Astrocyte of the cerebellum (primary cell): ENCODE measurements at regions not wholly inside any gene's neighbourhood (a gene's known extent, or its start where the extent isn't known, plus 50 kb on each side); places are given as distances from the start of the nearest gene placed in this dataset.

Experiments
- DNase-seq: peaks from one replicate; pipeline ENCODE4 v3.0.0-alpha.2; 2011; ENCODE audit warnings: low read depth
- H3K4me3 ChIP-seq: 2 replicates; pipeline ENCODE4 v1.5.1; 2011; ENCODE audit warnings: mild to moderate bottlenecking, low read depth, low read length, moderate library complexity
- in situ Hi-C: cut with HindIII; loops from 2 replicates; pipeline ENCODE4 v1.10.0; 2017; ENCODE audit warnings: low sequenced_read_pairs
- TF ChIP-seq, protein P1 (sequence below): IDR thresholded peaks from 2 replicates; pipeline ENCODE4 v1.5.1; 2012; ENCODE audit warnings: low read length, low read depth, moderate library complexity, mild to moderate bottlenecking; ENCODE audit errors: missing control alignments

DNA sequence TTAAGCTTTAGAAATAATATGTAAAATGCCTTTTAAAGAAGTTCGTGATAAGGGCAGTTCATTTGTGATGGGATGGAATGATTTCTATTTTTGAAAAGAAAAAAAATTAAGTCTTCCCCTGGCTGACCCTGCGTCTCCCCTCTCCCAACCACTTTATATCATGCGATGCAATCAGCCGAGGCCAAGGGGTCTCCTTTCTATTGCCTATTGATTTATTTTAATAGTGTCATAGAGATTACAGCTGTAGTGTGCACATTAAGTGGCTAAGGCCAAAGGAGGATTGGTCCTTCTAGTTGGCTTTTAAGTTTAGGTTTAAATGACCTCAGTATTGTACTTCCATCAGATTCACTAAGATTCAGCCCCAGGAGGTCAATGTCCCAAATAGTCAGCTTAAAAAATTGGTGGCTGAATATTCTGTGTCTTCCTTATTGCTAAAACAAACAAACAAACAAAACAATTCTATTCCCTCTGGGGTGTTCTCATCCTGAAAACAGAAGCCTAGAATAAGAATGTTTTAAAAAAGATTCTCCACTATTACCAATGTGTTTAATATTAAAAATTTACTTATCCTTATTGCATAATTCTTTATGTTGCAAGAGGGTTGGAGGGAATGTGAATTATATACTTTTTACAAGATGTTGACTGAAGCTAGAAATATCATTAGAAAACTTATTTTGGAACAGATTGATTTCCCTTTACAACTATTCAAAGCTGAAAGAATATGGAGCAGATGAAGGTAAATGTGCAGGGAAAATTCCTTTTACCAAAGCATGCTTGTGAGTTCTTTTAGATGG, 359.1 kb downstream of the SAMD5 start:
- in situ Hi-C loops, result no loop called here
- TF ChIP-seq, protein P1, sequence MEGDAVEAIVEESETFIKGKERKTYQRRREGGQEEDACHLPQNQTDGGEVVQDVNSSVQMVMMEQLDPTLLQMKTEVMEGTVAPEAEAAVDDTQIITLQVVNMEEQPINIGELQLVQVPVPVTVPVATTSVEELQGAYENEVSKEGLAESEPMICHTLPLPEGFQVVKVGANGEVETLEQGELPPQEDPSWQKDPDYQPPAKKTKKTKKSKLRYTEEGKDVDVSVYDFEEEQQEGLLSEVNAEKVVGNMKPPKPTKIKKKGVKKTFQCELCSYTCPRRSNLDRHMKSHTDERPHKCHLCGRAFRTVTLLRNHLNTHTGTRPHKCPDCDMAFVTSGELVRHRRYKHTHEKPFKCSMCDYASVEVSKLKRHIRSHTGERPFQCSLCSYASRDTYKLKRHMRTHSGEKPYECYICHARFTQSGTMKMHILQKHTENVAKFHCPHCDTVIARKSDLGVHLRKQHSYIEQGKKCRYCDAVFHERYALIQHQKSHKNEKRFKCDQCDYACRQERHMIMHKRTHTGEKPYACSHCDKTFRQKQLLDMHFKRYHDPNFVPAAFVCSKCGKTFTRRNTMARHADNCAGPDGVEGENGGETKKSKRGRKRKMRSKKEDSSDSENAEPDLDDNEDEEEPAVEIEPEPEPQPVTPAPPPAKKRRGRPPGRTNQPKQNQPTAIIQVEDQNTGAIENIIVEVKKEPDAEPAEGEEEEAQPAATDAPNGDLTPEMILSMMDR, result no peak

DNA sequence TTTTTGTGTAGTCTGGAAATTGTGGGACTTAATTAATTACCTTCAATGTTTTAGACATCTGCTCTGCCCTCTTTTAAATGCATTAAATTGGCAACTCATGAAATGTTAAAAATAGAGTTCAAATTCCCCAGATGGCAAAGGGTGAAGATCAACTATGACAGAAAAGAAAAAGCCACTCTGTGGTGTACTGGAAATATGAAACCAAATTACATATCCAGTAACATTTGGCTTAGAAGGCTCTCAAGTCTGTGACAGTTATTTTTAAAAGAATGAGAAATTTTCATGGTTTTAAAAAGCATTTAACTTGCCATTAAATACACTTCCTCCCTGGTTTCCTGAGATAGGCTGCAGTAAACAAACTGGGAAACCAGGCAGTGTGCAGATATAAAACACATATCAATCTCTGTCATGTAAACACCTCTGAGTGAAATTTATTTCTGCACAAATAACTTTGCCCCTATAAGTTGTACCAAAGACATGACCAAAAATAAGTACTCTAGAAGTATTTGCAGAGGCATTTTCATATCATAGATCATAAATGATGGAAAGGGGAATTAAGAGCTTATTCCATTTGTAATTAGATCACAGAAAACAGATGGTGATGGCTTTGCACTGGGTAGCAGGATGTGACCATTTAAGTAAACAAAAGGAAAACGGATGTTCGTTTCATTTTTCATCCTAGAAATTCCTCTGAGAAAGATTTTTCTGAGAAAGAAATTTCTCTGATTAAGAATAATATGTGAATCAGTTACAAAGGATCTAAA, 360.1 kb downstream of the SAMD5 start:
- no peak overlapping the region for H3K4me3 ChIP-seq
- no peak for DNase-seq
- in situ Hi-C loops, result no loop called here
- TF ChIP-seq, protein P1, result no peak

More for the DNA sequence above, 359.1 kb downstream of the SAMD5 start:
- DNase-seq, result no peak
- H3K4me3 ChIP-seq, result no peak overlapping the region

DNA sequence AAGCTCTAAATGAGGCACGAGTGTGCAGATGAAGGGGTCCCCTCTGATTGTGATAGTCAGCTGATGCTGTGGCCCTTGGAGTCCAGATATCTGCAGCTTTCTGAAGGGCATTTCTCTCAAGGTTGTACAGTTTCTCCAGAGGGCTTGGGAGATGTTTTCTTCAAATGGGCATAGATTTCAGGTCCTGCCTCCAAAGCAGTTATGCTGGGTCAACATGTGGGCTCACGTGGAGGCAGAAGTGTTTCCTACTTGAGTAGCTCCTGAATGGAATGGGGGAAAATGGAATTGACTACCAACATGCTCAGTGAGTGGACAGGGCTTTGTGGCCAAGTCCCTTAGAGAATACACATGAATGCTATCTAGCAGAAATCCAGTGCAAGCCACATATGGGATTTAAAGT, 360.7 kb downstream of the SAMD5 start:
- no peak for DNase-seq
- in situ Hi-C loops, result no loop called here
- TF ChIP-seq, protein P1, result no peak
- no peak overlapping the region for H3K4me3 ChIP-seq

DNA sequence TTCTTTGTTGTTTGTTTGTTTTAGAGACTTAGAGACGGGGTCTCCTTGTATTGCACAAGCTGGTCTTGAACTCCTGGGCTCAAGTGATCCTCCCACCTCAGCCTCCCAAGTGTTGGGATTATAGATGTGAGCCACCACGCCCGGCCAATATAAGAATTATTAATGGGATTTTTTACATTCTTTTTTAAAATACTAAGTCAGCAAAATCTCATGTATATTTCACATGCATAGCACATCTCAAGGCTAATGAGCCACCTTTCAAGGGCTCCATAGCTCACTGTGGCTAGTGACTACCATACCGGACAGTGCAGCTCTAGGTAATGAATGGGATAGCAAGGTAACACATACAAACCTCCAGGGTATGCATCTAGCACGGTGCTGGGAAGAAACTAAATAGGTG, 361.4 kb downstream of the SAMD5 start:
- in situ Hi-C loops, result no loop called here
- TF ChIP-seq, protein P1, result no peak
- no peak overlapping the region for H3K4me3 ChIP-seq
- DNase-seq, result no peak

DNA sequence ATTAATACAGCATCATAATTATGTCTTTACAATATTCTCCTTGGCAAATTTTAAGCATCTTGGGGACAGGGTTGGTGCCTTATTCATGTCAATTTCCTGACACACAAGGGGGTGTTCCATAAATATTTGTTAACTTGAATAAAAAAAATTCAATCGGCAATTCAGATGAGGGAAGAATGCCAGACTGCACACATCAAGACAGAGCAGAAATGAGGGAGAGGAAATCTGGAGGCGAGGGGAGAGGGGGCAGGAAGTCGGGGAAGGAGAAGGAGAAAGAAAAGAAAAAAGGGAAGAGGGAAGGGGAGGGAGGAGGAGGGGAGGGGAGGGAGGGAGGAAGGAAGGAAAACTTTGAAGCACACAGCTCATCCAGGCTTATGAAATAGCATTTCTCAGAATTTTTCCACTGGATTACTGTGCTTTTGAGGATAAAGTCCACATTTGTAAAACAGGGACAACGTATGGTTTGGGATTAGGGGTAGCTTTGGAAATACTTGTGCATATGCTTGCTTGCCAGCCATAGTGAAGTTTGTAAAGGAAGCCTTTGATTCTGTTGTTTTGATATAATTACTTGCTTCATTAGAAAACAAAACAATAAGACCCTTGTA, 362.1 kb downstream of the SAMD5 start:
- in situ Hi-C loops, result no loop called here
- H3K4me3 ChIP-seq, result no peak overlapping the region
- TF ChIP-seq, protein P1, result no peak
- DNase-seq, result no peak

DNA sequence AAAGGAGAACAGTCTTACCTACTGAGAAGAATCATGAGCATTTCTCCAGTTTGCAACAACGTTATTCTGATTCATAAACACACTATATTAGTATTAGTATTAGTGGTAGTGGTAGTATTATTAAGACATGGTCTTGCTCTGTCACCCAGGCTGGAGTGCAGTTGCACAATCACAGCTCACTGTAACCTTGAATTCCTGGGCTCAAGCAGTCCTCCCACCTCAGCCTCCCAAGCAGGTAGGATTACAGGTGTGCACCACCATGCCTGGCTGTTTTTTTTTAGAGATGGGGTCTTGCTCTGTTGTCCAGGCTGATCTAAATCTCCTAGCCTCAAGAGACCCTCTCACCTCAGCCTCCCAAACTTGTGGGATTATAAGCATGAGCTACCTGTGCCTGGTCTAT, 363.5 kb downstream of the SAMD5 start:
- no peak for DNase-seq
- H3K4me3 ChIP-seq, result no peak overlapping the region
- TF ChIP-seq, protein P1, result no peak
- in situ Hi-C loops, result no loop called here
